CD14-positive monocyte (primary cell): ENCODE measurements at regions not wholly inside any gene's neighbourhood (a gene's known extent, or its start where the extent isn't known, plus 50 kb on each side); places are given as distances from the start of the nearest gene placed in this dataset.

Source experiments
- DNase-seq, 3 donors: peaks; one replicate each; pipeline ENCODE4 v3.0.0-alpha.2; 2011 to 2022
- H2AFZ ChIP-seq: 2 replicates; pipeline ENCODE4 v1.6.0; 2012; ENCODE audit warnings: mild to moderate bottlenecking, low read depth, low read length, inconsistent platforms; ENCODE audit not compliant: insufficient read depth, poor library complexity, severe bottlenecking
- H3K27ac ChIP-seq, 2 donors: 1 replicate in 1 of 2; 2 replicates in 1 of 2; pipeline ENCODE4 v1.5.1; 2012 to 2013; ENCODE audit warnings: low read length in 2 of 2, control low read depth in 1 of 2, inconsistent platforms in 1 of 2, low read depth in 1 of 2, mild to moderate bottlenecking in 1 of 2
- H3K27me3 ChIP-seq, 2 donors: one replicate each; pipeline versions ENCODE4 v1.6.0 to v1.6.1; 2011 to 2013; ENCODE audit warnings: low read length in 2 of 2; ENCODE audit not compliant: control insufficient read depth in 2 of 2, insufficient read depth in 2 of 2
- H3K36me3 ChIP-seq, 2 donors: replicated peaks in 1 of 2; 1 replicate in 1 of 2; 2 replicates in 1 of 2; pipeline versions ENCODE4 v1.5.1 to v1.6.1; 2012 to 2013; ENCODE audit warnings: low read length in 2 of 2, control low read depth in 1 of 2, inconsistent platforms in 1 of 2, mild to moderate bottlenecking in 1 of 2; ENCODE audit not compliant: insufficient read depth in 2 of 2, control insufficient read depth in 1 of 2
- H3K4me1 ChIP-seq, 2 donors: 1 replicate in 1 of 2; 2 replicates in 1 of 2; pipeline versions ENCODE4 v1.5.1 to v1.6.1; 2012 to 2013; ENCODE audit warnings: low read length in 2 of 2, control low read depth in 1 of 2, inconsistent platforms in 1 of 2, mild to moderate bottlenecking in 1 of 2, moderate library complexity in 1 of 2; ENCODE audit not compliant: insufficient read depth in 2 of 2, control insufficient read depth in 1 of 2
- H3K4me2 ChIP-seq: replicated peaks from 2 replicates; pipeline ENCODE3; 2012; ENCODE audit warnings: low read length, moderate library complexity, mild to moderate bottlenecking; ENCODE audit not compliant: poor library complexity, severe bottlenecking; ENCODE audit errors: extremely low read depth
- H3K4me3 ChIP-seq, 3 experiments: fragments of 200-600 bp in 1 of 3; sonication (generic) in 1 of 3; replicated peaks in 1 of 3; 1 replicate in 2 of 3; 2 replicates in 1 of 3; pipeline ENCODE4 v1.5.1; 2011 to 2013; ENCODE audit warnings: low read length in 3 of 3, mild to moderate bottlenecking in 3 of 3, control low read depth in 2 of 3, low read depth in 2 of 3, inconsistent platforms in 1 of 3, moderate library complexity in 1 of 3
- H3K79me2 ChIP-seq: 2 replicates; pipeline ENCODE4 v1.6.0; 2012; ENCODE audit warnings: mild to moderate bottlenecking, control low read depth, inconsistent platforms, low read length, moderate library complexity; ENCODE audit not compliant: insufficient read depth
- H3K9ac ChIP-seq: 2 replicates; pipeline ENCODE4 v1.6.0; 2017; ENCODE audit warnings: low read length, mild to moderate bottlenecking; ENCODE audit not compliant: insufficient read depth, poor library complexity, severe bottlenecking
- H3K9me3 ChIP-seq, 2 donors: replicated peaks in 1 of 2; 1 replicate in 1 of 2; 2 replicates in 1 of 2; pipeline versions ENCODE4 v1.5.1 to v1.6.1; 2012 to 2013; ENCODE audit warnings: low read length in 2 of 2, control low read depth in 1 of 2; ENCODE audit not compliant: control insufficient read depth in 1 of 2, insufficient read depth in 1 of 2
- H4K20me1 ChIP-seq: 2 replicates; pipeline ENCODE4 v1.6.0; 2012; ENCODE audit warnings: mild to moderate bottlenecking, low read length, control low read depth, moderate library complexity; ENCODE audit not compliant: insufficient read depth
- H3K27ac Mint-ChIP-seq, 7 donors: one replicate each; pipeline ENCODE4 v1.8.0; 2020; ENCODE audit warnings: mild to moderate bottlenecking in 7 of 7, mixed read lengths in 7 of 7, moderate library complexity in 6 of 7, inconsistent platforms in 2 of 7
- H3K27me3 Mint-ChIP-seq, 3 donors: one replicate each; pipeline ENCODE4 v1.8.0; 2021 to 2022; ENCODE audit warnings: low read depth in 3 of 3, mild to moderate bottlenecking in 3 of 3, mixed read lengths in 3 of 3, moderate library complexity in 3 of 3, inconsistent platforms in 1 of 3
- H3K36me3 Mint-ChIP-seq, 2 donors: one replicate each; pipeline ENCODE4 v1.8.0; 2020; ENCODE audit warnings: mixed read lengths in 2 of 2, inconsistent platforms in 1 of 2, mild to moderate bottlenecking in 1 of 2
- H3K4me1 Mint-ChIP-seq: one replicate; pipeline ENCODE4 v1.8.0; 2020; ENCODE audit warnings: mild to moderate bottlenecking, mixed read lengths
- H3K4me3 Mint-ChIP-seq, 2 donors: one replicate each; pipeline ENCODE4 v1.8.0; 2020; ENCODE audit warnings: mild to moderate bottlenecking in 2 of 2, mixed read lengths in 2 of 2, moderate library complexity in 1 of 2
- H3K9me3 Mint-ChIP-seq, 7 donors: one replicate each; pipeline ENCODE4 v1.8.0; 2020 to 2022; ENCODE audit warnings: mixed read lengths in 7 of 7, mild to moderate bottlenecking in 6 of 7, moderate library complexity in 6 of 7, inconsistent platforms in 2 of 7
- WGBS: methylation state at CpG from one replicate; pipeline ENCODE4 v1.1.5; 2013; ENCODE audit warnings: missing lambda C conversion rate; ENCODE audit not compliant: insufficient coverage; 5-methylcytosine and 5-hydroxymethylcytosine counted together
- intact Hi-C, 2 donors: fragments of 100-400 bp; cut with micrococcal nuclease; formaldehyde crosslinking; loops; one replicate each; pipeline versions ENCODE4 v1.15.0 to v1.15.1; 2023
- TF ChIP-seq, protein P1 (sequence below): fragments of 200-600 bp; IDR thresholded peaks from one replicate; pipeline ENCODE4 v1.8.0; 2022; ENCODE audit warnings: antibody characterized with exemption, mild to moderate bottlenecking

DNA sequence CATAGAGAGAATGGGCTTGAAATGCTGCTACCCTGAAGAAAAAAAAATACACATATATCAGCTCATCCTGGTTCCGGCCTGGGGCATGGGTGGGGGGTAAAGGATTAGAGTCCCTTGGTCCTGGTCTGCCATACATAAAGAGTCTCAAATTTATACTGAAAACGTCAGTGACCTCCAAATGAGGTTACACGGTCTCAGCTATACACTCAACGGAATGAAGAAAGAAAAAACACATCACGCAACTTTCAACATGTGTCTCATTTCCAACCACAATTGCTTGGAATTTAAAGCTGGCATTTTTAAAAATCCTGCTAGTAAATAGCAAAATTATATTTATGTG, 612.8 kb downstream of the MCTP2 start:
- Histone ChIP-seq H2AFZ (no peak overlapping the region), H3K27me3 (peaks cover 28 to 36% of the 10 kb centered on the region in 2 donors), H3K4me2 (no peak overlapping the region), H3K9me3 (peaks cover 4 to 9% of the 10 kb centered on the region in 2 donors), H3K4me3 (no peak overlapping the region), H3K9ac (no peak overlapping the region), H3K27ac (no peak overlapping the region), H4K20me1 (no peaks in the 10 kb centered on the region), H3K4me1 (no peaks in the 10 kb centered on the region), H3K36me3 (no peaks in the 10 kb centered on the region), H3K79me2 (no peaks in the 10 kb centered on the region)
- intact Hi-C loops = no loop called here
- H3K4me1 Mint-ChIP-seq = no peaks in the 10 kb centered on the region
- no peak overlapping the region for H3K27ac Mint-ChIP-seq
- peak overlapping the region in 1 of 2 donors; percentile 82 for H3K4me3 Mint-ChIP-seq
- 40% methylated on average over 2 of the region's 5 CpGs for WGBS
- H3K9me3 Mint-ChIP-seq = peaks cover 7 to 29% (median 16%) of the 10 kb centered on the region in 7 donors
- TF ChIP-seq, protein P1, sequence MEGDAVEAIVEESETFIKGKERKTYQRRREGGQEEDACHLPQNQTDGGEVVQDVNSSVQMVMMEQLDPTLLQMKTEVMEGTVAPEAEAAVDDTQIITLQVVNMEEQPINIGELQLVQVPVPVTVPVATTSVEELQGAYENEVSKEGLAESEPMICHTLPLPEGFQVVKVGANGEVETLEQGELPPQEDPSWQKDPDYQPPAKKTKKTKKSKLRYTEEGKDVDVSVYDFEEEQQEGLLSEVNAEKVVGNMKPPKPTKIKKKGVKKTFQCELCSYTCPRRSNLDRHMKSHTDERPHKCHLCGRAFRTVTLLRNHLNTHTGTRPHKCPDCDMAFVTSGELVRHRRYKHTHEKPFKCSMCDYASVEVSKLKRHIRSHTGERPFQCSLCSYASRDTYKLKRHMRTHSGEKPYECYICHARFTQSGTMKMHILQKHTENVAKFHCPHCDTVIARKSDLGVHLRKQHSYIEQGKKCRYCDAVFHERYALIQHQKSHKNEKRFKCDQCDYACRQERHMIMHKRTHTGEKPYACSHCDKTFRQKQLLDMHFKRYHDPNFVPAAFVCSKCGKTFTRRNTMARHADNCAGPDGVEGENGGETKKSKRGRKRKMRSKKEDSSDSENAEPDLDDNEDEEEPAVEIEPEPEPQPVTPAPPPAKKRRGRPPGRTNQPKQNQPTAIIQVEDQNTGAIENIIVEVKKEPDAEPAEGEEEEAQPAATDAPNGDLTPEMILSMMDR = no peak
- no peaks in the 10 kb centered on the region for H3K36me3 Mint-ChIP-seq
- no peak for DNase-seq
- H3K27me3 Mint-ChIP-seq = peaks cover 31 to 43% (median 33%) of the 10 kb centered on the region in 3 donors

DNA sequence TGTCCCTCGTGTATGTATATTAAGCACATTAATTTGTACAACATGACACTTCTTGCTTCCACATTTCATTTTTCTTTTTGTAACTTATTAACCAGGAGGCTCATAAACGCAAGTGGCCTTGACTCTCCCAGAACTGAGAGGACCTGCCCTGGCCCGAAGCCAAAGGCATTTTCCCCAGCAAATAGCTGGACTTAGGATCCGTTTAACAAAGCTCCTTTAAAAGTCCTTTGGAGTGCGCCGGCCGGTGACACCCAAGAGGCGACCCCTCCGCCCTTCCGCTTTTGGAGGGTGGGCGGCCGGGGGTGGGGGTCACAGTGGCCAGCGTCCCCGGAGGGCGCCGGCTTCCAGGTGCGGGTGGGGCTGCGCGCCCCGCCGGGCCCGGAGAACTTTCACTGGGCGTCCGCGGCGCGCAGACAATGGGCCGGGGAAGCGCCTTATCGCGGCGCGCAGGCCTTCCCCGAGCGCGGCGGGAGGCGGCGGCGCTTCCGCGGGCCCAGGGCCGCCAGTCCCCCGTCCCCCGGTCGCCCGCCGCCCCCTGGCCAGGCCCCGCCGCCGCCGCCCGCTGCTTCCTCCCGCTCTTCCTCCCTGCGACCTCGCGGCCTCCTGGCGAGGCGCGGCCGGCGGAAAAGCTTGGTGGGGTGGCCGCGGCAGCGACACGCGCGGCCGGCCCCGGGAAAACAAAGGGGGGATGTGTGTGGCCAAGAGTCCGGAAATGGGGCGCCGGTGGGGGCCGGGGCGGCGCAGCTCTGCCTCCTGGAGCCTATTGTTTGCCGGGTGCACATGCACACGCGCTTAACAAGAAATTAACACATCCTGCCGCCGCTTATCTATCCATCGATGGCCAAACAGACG, 613.4 kb downstream of the MCTP2 start:
- Histone ChIP-seq H4K20me1 (no peaks in the 10 kb centered on the region), H3K27ac (no peak overlapping the region), H3K9ac (no peak overlapping the region), H3K79me2 (no peaks in the 10 kb centered on the region), H3K4me1 (no peaks in the 10 kb centered on the region), H3K36me3 (no peaks in the 10 kb centered on the region), H3K27me3 (peaks cover 28 to 36% of the 10 kb centered on the region in 2 donors), H3K4me2 (no peak overlapping the region), H2AFZ (no peak overlapping the region), H3K9me3 (peaks cover 4 to 9% of the 10 kb centered on the region in 2 donors), H3K4me3 (no peak overlapping the region)
- no peaks in the 10 kb centered on the region for H3K4me1 Mint-ChIP-seq
- peaks cover 31 to 43% (median 34%) of the 10 kb centered on the region in 3 donors for H3K27me3 Mint-ChIP-seq
- WGBS = under 1% methylated on average over 75 of the region's 83 CpGs
- H3K9me3 Mint-ChIP-seq = peaks cover 7 to 29% (median 18%) of the 10 kb centered on the region in 7 donors
- intact Hi-C loops = no loop called here
- DNase-seq = no peak
- H3K27ac Mint-ChIP-seq = no peak overlapping the region
- H3K4me3 Mint-ChIP-seq = peak overlapping the region in 1 of 2 donors; percentile 82
- no peaks in the 10 kb centered on the region for H3K36me3 Mint-ChIP-seq
- TF ChIP-seq, protein P1 = no peak
